IMR-90 (cell line): ENCODE measurements at regions not wholly inside any gene's neighbourhood (a gene's known extent, or its start where the extent isn't known, plus 50 kb on each side); places are given as distances from the start of the nearest gene placed in this dataset.

Experiments used
- BHLHE40 ChIP-seq: fragments of 150-350 bp; IDR thresholded peaks from 2 replicates; pipeline ENCODE4 v1.6.1; 2016; ENCODE audit warnings: mild to moderate bottlenecking, low read depth, low read length
- CEBPB ChIP-seq: IDR thresholded peaks from 2 replicates; pipeline ENCODE4 v1.6.1; 2012; ENCODE audit warnings: low read depth, low read length, improper control_type of control experiment
- MAFK ChIP-seq: IDR thresholded peaks from 2 replicates; pipeline ENCODE4 v1.6.1; 2012; ENCODE audit warnings: low read depth, low read length, improper control_type of control experiment
- MAZ ChIP-seq: IDR thresholded peaks from 2 replicates; pipeline ENCODE4 v1.6.1; 2012; ENCODE audit warnings: low read depth, mild to moderate bottlenecking, low read length, improper control_type of control experiment, moderate library complexity, borderline replicate concordance
- MXI1 ChIP-seq: IDR thresholded peaks from 2 replicates; pipeline ENCODE4 v1.6.1; 2012; ENCODE audit warnings: low read depth, mild to moderate bottlenecking, low read length, moderate library complexity, borderline replicate concordance
- NFE2L2 ChIP-seq: fragments of 150-350 bp; IDR thresholded peaks from 2 replicates; pipeline ENCODE4 v1.6.1; 2016; ENCODE audit warnings: low read depth, mild to moderate bottlenecking, low read length
- POLR2A ChIP-seq: IDR thresholded peaks from 2 replicates; pipeline ENCODE4 v1.6.1; 2012; ENCODE audit warnings: mild to moderate bottlenecking, low read depth, low read length
- RAD21 ChIP-seq: IDR thresholded peaks from 2 replicates; pipeline ENCODE4 v1.6.1; 2012; ENCODE audit warnings: low read length, improper control_type of control experiment
- RCOR1 ChIP-seq: IDR thresholded peaks from 2 replicates; pipeline ENCODE4 v1.6.1; 2012; ENCODE audit warnings: mild to moderate bottlenecking, low read length, improper control_type of control experiment; ENCODE audit not compliant: insufficient replicate concordance
- RFX5 ChIP-seq: IDR thresholded peaks from 2 replicates; pipeline ENCODE4 v1.8.0; 2012; ENCODE audit warnings: low read depth, mild to moderate bottlenecking, low read length, moderate library complexity
- SMC3 ChIP-seq: fragments of 150-350 bp; IDR thresholded peaks from 2 replicates; pipeline ENCODE4 v1.6.1; 2016; ENCODE audit warnings: low read depth, mild to moderate bottlenecking, antibody characterized with exemption, low read length, moderate library complexity
- TF ChIP-seq, protein P1 (sequence below): conservative IDR thresholded peaks from 2 replicates; pipeline ENCODE4 v1.5.1; 2012; ENCODE audit warnings: mild to moderate bottlenecking, low read depth, low read length, improper control_type of control experiment
- TF ChIP-seq, protein P2 (sequence below): fragments of 150-350 bp; IDR thresholded peaks from 2 replicates; pipeline ENCODE4 v1.6.1; 2017; ENCODE audit warnings: mild to moderate bottlenecking, antibody characterized with exemption, low read length, low read depth

- TF ChIP-seq NFE2L2 = no peak
- TF ChIP-seq POLR2A = no peak
- TF ChIP-seq, protein P1, sequence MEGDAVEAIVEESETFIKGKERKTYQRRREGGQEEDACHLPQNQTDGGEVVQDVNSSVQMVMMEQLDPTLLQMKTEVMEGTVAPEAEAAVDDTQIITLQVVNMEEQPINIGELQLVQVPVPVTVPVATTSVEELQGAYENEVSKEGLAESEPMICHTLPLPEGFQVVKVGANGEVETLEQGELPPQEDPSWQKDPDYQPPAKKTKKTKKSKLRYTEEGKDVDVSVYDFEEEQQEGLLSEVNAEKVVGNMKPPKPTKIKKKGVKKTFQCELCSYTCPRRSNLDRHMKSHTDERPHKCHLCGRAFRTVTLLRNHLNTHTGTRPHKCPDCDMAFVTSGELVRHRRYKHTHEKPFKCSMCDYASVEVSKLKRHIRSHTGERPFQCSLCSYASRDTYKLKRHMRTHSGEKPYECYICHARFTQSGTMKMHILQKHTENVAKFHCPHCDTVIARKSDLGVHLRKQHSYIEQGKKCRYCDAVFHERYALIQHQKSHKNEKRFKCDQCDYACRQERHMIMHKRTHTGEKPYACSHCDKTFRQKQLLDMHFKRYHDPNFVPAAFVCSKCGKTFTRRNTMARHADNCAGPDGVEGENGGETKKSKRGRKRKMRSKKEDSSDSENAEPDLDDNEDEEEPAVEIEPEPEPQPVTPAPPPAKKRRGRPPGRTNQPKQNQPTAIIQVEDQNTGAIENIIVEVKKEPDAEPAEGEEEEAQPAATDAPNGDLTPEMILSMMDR = no peak
- TF ChIP-seq BHLHE40 = no peak
- TF ChIP-seq, protein P2, sequence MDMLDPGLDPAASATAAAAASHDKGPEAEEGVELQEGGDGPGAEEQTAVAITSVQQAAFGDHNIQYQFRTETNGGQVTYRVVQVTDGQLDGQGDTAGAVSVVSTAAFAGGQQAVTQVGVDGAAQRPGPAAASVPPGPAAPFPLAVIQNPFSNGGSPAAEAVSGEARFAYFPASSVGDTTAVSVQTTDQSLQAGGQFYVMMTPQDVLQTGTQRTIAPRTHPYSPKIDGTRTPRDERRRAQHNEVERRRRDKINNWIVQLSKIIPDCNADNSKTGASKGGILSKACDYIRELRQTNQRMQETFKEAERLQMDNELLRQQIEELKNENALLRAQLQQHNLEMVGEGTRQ = no peak
- no peak for TF ChIP-seq RCOR1
- no peak for TF ChIP-seq RAD21
- TF ChIP-seq MAZ = no peak
- TF ChIP-seq RFX5 = no peak
- TF ChIP-seq SMC3 = no peak
- TF ChIP-seq CEBPB = no peak
- TF ChIP-seq MXI1 = no peak
- TF ChIP-seq MAFK = no peak
These were observed 621.2 kb downstream of the TBC1D4 start for GRCh38 chr13:74860789-74861188.
